B cell (primary cell): ENCODE measurements at regions not wholly inside any gene's neighbourhood (a gene's known extent, or its start where the extent isn't known, plus 50 kb on each side); places are given as distances from the start of the nearest gene placed in this dataset.
A peak's percentile ranks its signal among the peaks of the same experiment; 100 is the strongest.

Experiments used
- ATAC-seq: fragments of 200-7000 bp; cut with Tn5 transposase; one replicate; pipeline ENCODE4 v1.10.0; 2021; ENCODE audit warnings: low read depth, mild to moderate bottlenecking, moderate number of reproducible peaks, moderate library complexity
- CTCF ChIA-PET: fragments of 350-600 bp; sonication (Branson Sonifier 250); formaldehyde crosslinking; loops from one replicate; lab custom pipeline; 2021; ENCODE audit warnings: antibody characterized with exemption, inconsistent platforms; lab: Charles Lee
- POLR2A ChIA-PET: fragments of 350-600 bp; sonication (Branson Sonifier 250); formaldehyde crosslinking; loops from one replicate; lab custom pipeline; 2021; ENCODE audit warnings: antibody characterized with exemption; lab: Charles Lee
- DNase-seq: peaks from one replicate; pipeline ENCODE4 v3.0.0; 2013
- H2AFZ ChIP-seq: 2 replicates; pipeline ENCODE4 v1.6.1; 2012; ENCODE audit warnings: mild to moderate bottlenecking, low read depth, low read length; ENCODE audit not compliant: insufficient read depth, poor library complexity, severe bottlenecking
- H3K27ac ChIP-seq, 2 donors: 1 replicate in 1 of 2; 2 replicates in 1 of 2; pipeline ENCODE4 v1.5.1; 2012 to 2013; ENCODE audit warnings: low read length in 2 of 2, mild to moderate bottlenecking in 2 of 2, moderate library complexity in 1 of 2
- H3K27me3 ChIP-seq, 4 experiments: fragments of 200-600 bp in 1 of 4; sonication (generic) in 1 of 4; replicated peaks in 1 of 4; 1 replicate in 2 of 4; 2 replicates in 2 of 4; pipeline versions ENCODE4 v1.6.1 to v1.7.0; 2013 to 2016; ENCODE audit warnings: low read length in 3 of 4, mild to moderate bottlenecking in 2 of 4, mixed read lengths in 1 of 4, moderate library complexity in 1 of 4; ENCODE audit not compliant: insufficient read depth in 4 of 4, control insufficient read depth in 3 of 4; ENCODE audit errors: control extremely low read depth in 1 of 4
- H3K36me3 ChIP-seq, 2 experiments: replicated peaks in 1 of 2; 1 replicate in 1 of 2; 2 replicates in 1 of 2; pipeline versions ENCODE4 v1.6.1 to v1.7.1; 2013; ENCODE audit warnings: low read length in 1 of 2; ENCODE audit not compliant: insufficient read depth in 2 of 2, control insufficient read depth in 1 of 2; ENCODE audit errors: control extremely low read depth in 1 of 2, extremely low read depth in 1 of 2
- H3K4me1 ChIP-seq, 2 donors: fragments of 200-600 bp in 1 of 2; sonication (generic) in 1 of 2; 1 replicate in 1 of 2; 2 replicates in 1 of 2; pipeline versions ENCODE4 v1.5.1 to v1.6.1; 2013 to 2017; ENCODE audit warnings: low read length in 2 of 2; ENCODE audit not compliant: control insufficient read depth in 2 of 2, insufficient read depth in 2 of 2
- H3K4me2 ChIP-seq: replicated peaks from 2 replicates; pipeline ENCODE3; 2012; ENCODE audit warnings: mild to moderate bottlenecking, low read depth, low read length; ENCODE audit not compliant: poor library complexity, severe bottlenecking
- H3K4me3 ChIP-seq, 5 experiments: fragments of 200-600 bp in 1 of 5; sonication (generic) in 1 of 5; 1 replicate in 3 of 5; 2 replicates in 2 of 5; pipeline versions ENCODE4 v1.5.1 to v1.7.0; 2011 to 2016; ENCODE audit warnings: low read length in 4 of 5, mild to moderate bottlenecking in 4 of 5, low read depth in 2 of 5, control low read depth in 1 of 5, moderate library complexity in 1 of 5; ENCODE audit not compliant: insufficient read depth in 1 of 5; ENCODE audit errors: control extremely low read depth in 1 of 5, extremely low read depth in 1 of 5
- H3K79me2 ChIP-seq: fragments of 200-600 bp; sonication (generic); one replicate; pipeline ENCODE4 v1.6.0; 2016; ENCODE audit warnings: low read length; ENCODE audit not compliant: control insufficient read depth, insufficient read depth
- H3K9ac ChIP-seq: fragments of 200-600 bp; sonication (generic); 2 replicates; pipeline ENCODE4 v1.6.1; 2017; ENCODE audit warnings: mild to moderate bottlenecking, low read length, moderate library complexity
- H3K9me3 ChIP-seq, 3 donors: one replicate each; pipeline versions ENCODE4 v1.6.1 to v1.7.1; 2013; ENCODE audit warnings: low read length in 2 of 3; ENCODE audit not compliant: control insufficient read depth in 2 of 3, insufficient read depth in 1 of 3; ENCODE audit errors: control extremely low read depth in 1 of 3
- H4K20me1 ChIP-seq: 2 replicates; pipeline ENCODE4 v1.6.0; 2012; ENCODE audit warnings: mild to moderate bottlenecking, low read length; ENCODE audit not compliant: insufficient read depth, control insufficient read depth, poor library complexity, severe bottlenecking
- H3K27ac Mint-ChIP-seq: one replicate; pipeline ENCODE4 v1.8.0; 2021; ENCODE audit warnings: mixed read lengths
- H3K27me3 Mint-ChIP-seq: one replicate; pipeline ENCODE4 v1.8.0; 2021; ENCODE audit warnings: mixed read lengths
- H3K4me1 Mint-ChIP-seq: one replicate; pipeline ENCODE4 v1.8.0; 2021; ENCODE audit warnings: mixed read lengths
- H3K4me3 Mint-ChIP-seq: one replicate; pipeline ENCODE4 v1.8.0; 2021; ENCODE audit warnings: mixed read lengths
- H3K9me3 Mint-ChIP-seq: one replicate; pipeline ENCODE4 v1.8.0; 2022; ENCODE audit warnings: mixed read lengths; ENCODE audit not compliant: insufficient read depth
- EZH2 ChIP-seq: IDR thresholded peaks from 2 replicates; pipeline ENCODE4 v1.6.1; 2012; ENCODE audit warnings: borderline replicate concordance, low read depth, mild to moderate bottlenecking, moderate library complexity, low read length; ENCODE audit not compliant: insufficient read depth, poor library complexity, severe bottlenecking
- WGBS: methylation state at CpG from one replicate; pipeline ENCODE4 v1.1.5; 2013; ENCODE audit warnings: missing lambda C conversion rate; ENCODE audit not compliant: insufficient coverage; 5-methylcytosine and 5-hydroxymethylcytosine counted together
- intact Hi-C: fragments of 100-400 bp; cut with micrococcal nuclease; formaldehyde crosslinking; loops from one replicate; pipeline ENCODE4 v1.10.0; 2022
- TF ChIP-seq, protein P1 (sequence below): fragments of 200-600 bp; IDR thresholded peaks from one replicate; pipeline ENCODE4 v1.8.0; 2022; ENCODE audit warnings: antibody characterized with exemption, mild to moderate bottlenecking

DNA sequence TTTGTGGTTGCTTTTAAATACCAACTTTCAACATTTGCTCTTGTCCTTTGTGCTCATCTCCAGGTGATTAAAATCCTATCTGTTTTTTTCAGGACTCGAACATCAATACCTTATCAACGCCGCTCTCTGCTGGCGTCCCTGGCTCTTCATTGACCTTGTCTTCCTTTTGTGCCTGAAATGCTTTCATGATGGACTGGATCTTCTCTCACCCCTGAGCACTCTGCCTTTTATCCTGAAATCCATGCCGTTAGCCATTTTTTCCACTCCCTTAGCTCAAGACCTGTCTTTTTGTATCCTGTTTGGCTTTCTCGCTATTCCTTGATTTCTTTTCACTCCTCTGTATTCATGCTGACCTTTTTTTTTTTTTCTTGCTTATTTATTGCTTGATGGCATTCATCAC, 549.5 kb upstream of the CPEB2 start:
- no peak overlapping the region for H3K9ac ChIP-seq
- 92% methylated on average over 5 of the region's 6 CpGs for WGBS
- ATAC-seq (no peak), DNase-seq (no peak)
- Mint-ChIP-seq H3K27ac (no peak overlapping the region), H3K4me3 (no peak overlapping the region), H3K27me3 (no peaks in the 10 kb centered on the region), H3K4me1 (no peaks in the 10 kb centered on the region), H3K9me3 (no peaks in the 10 kb centered on the region)
- H3K4me2 ChIP-seq, result no peak overlapping the region
- intact Hi-C loops, result no loop called here
- H2AFZ ChIP-seq, result no peak overlapping the region
- H3K36me3 ChIP-seq, result no peaks in the 10 kb centered on the region
- POLR2A ChIA-PET, result no interaction called here
- no peak overlapping the region for H3K27ac ChIP-seq
- H3K9me3 ChIP-seq, result no peaks in the 10 kb centered on the region
- H3K79me2 ChIP-seq, result no peaks in the 10 kb centered on the region
- CTCF ChIA-PET, result no interaction called here
- H3K27me3 ChIP-seq, result no peaks in the 10 kb centered on the region
- no peaks in the 10 kb centered on the region for H4K20me1 ChIP-seq
- H3K4me3 ChIP-seq, result no peak overlapping the region
- TF ChIP-seq, protein P1, sequence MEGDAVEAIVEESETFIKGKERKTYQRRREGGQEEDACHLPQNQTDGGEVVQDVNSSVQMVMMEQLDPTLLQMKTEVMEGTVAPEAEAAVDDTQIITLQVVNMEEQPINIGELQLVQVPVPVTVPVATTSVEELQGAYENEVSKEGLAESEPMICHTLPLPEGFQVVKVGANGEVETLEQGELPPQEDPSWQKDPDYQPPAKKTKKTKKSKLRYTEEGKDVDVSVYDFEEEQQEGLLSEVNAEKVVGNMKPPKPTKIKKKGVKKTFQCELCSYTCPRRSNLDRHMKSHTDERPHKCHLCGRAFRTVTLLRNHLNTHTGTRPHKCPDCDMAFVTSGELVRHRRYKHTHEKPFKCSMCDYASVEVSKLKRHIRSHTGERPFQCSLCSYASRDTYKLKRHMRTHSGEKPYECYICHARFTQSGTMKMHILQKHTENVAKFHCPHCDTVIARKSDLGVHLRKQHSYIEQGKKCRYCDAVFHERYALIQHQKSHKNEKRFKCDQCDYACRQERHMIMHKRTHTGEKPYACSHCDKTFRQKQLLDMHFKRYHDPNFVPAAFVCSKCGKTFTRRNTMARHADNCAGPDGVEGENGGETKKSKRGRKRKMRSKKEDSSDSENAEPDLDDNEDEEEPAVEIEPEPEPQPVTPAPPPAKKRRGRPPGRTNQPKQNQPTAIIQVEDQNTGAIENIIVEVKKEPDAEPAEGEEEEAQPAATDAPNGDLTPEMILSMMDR, result no peak
- no peak for TF ChIP-seq EZH2
- H3K4me1 ChIP-seq, result no peaks in the 10 kb centered on the region

DNA sequence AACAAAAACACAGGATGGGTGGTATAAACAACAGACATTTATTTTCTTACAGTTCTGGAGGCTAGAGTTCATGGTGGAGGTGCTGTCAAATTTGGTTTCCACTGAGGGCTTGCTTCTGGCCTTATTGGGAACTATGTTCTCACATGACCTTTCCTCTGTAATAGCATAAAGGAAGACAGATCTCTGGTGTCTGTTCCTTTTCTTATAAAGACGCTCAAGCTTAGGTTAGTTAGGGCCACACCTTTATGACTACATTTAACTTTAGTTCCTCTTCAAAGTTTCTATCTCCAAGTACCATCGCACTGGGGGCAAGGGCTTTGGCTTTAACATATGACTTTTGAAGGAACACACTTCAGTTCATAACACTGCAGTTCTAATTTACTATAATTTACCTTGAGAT, 543.8 kb upstream of the CPEB2 start:
- no peak overlapping the region for H3K9ac ChIP-seq

More for the DNA sequence above, 543.8 kb upstream of the CPEB2 start:
- H3K4me3 Mint-ChIP-seq, result no peak overlapping the region
- H3K4me1 Mint-ChIP-seq, result peaks cover 5% of the 10 kb centered on the region
- DNase-seq, result peak; percentile 6
- H3K9me3 ChIP-seq, result no peaks in the 10 kb centered on the region
- H3K9me3 Mint-ChIP-seq, result no peaks in the 10 kb centered on the region
- no peak overlapping the region for H3K4me3 ChIP-seq
- H4K20me1 ChIP-seq, result no peaks in the 10 kb centered on the region
- no peaks in the 10 kb centered on the region for H3K79me2 ChIP-seq
- peaks cover 0 to 3% of the 10 kb centered on the region in 2 donors for H3K4me1 ChIP-seq
- H3K36me3 ChIP-seq, result no peaks in the 10 kb centered on the region
- ChIA-PET POLR2A (no interaction called here), CTCF (no interaction called here)
- TF ChIP-seq, protein P1, result no peak
- TF ChIP-seq EZH2, result no peak
- no peak for ATAC-seq
- intact Hi-C loops, result no loop called here
- H3K27me3 Mint-ChIP-seq, result no peaks in the 10 kb centered on the region
- no peaks in the 10 kb centered on the region for H3K27me3 ChIP-seq
- no peak overlapping the region for H2AFZ ChIP-seq
- no CpG with 5 or more reads among the region's 2 CpGs for WGBS
- H3K4me2 ChIP-seq, result no peak overlapping the region
- no peak overlapping the region for H3K27ac Mint-ChIP-seq
- no peak overlapping the region for H3K27ac ChIP-seq
